ENCODE measurements at regions not wholly inside any gene's neighbourhood (a gene's known extent, or its start where the extent isn't known, plus 50 kb on each side); places are given as distances from the start of the nearest gene placed in this dataset.

DNA sequence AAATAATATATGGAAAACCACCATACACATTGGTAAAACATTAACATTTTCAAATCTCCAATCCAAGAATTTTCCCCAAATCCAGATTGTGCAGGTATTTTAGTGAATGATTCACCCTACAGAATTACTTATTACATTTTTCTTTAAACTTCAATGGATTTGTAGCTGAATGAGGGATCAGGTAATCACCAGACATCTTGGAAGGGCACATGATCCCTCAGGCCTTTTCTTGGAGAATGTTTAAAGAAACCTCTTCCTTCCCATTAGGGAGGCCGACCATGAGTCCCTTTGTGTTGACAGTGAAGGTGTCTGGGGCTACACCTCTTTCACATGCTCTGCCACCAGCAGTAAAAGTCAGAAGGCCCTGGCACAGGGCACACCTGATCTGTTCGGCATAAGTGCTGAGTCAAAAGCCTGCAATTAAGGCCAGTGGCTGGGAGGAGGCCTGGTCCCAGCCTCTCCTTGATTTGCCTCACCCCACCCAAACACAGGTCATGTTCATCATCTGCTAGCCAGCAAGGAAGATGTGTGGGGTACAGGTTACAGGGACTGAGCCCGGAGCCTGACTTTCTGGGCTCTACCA is 207.7 kb downstream of the SNX10 start:
- 100% methylated on average over 1 of the region's 3 CpGs for WGBS (ENCODE audit: insufficient coverage)

More for the DNA sequence above, 207.7 kb downstream of the SNX10 start:
- Mint-ChIP-seq H3K27ac (no peak overlapping the region), H3K27me3 (peaks cover 21% of the 10 kb centered on the region), H3K4me3 (no peak overlapping the region), H3K9me3 (ENCODE audit: insufficient read depth) (no peaks in the 10 kb centered on the region), H3K4me1 (no peaks in the 10 kb centered on the region)
- Histone ChIP-seq H3K9me3 (ENCODE audit: control extremely low read depth in 1 of 3, control insufficient read depth in 2 of 3, insufficient read depth in 1 of 3, low read length in 2 of 3) (no peaks in the 10 kb centered on the region), H3K36me3 (replicated peaks in 1 of 2; ENCODE audit: control extremely low read depth in 1 of 2, control insufficient read depth in 1 of 2, extremely low read depth in 1 of 2, insufficient read depth in 2 of 2, low read length in 1 of 2) (no peaks in the 10 kb centered on the region), H4K20me1 (ENCODE audit: control insufficient read depth, insufficient read depth, low read length, poor library complexity, severe bottlenecking) (no peaks in the 10 kb centered on the region), H3K79me2 (ENCODE audit: control insufficient read depth, insufficient read depth, low read length) (no peaks in the 10 kb centered on the region), H3K4me1 (ENCODE audit: control insufficient read depth in 2 of 2, insufficient read depth in 2 of 2, low read length in 2 of 2) (no peaks in the 10 kb centered on the region), H3K27me3 (replicated peaks in 1 of 4; ENCODE audit: control extremely low read depth in 1 of 4, control insufficient read depth in 3 of 4, insufficient read depth in 4 of 4, low read length in 3 of 4) (peaks cover 0 to 6% (median 3%) of the 10 kb centered on the region in 4 experiments), H2AFZ (ENCODE audit: insufficient read depth, low read depth, low read length, poor library complexity, severe bottlenecking) (no peak overlapping the region), H3K9ac (ENCODE audit: low read length) (no peak overlapping the region), H3K4me2 (replicated peaks; ENCODE audit: low read depth, low read length, poor library complexity, severe bottlenecking) (no peak overlapping the region), H3K27ac (ENCODE audit: low read length in 2 of 2) (no peak overlapping the region), H3K4me3 (ENCODE audit: control extremely low read depth in 1 of 5, extremely low read depth in 1 of 5, insufficient read depth in 1 of 5, low read depth in 2 of 5, low read length in 4 of 5) (no peak overlapping the region)
- POLR2A ChIA-PET = no interaction called here
- ATAC-seq (ENCODE audit: low read depth) = no peak
- CTCF ChIA-PET = interaction anchor here (1.7 to 1.8 kb wide), 2 partner anchors 122 to 130 kb away, joined by 6 to 8 read pairs; no protein-coding TSS in a partner anchor
- intact Hi-C loops (cut with micrococcal nuclease) = no loop called here
- no peak for DNase-seq
- TF ChIP-seq CTCF (IDR thresholded peaks at IDR 0.05) (no peak), EZH2 (IDR thresholded peaks at IDR 0.05; ENCODE audit: borderline replicate concordance, insufficient read depth, low read depth, low read length, poor library complexity, severe bottlenecking) (no peak)

Measured in B cell (primary cell).